H1 (cell line): ENCODE measurements at regions not wholly inside any gene's neighbourhood (a gene's known extent, or its start where the extent isn't known, plus 50 kb on each side); places are given as distances from the start of the nearest gene placed in this dataset.

Experiments used
- CTCF ChIA-PET: fragments of 300-600 bp; sonication (Branson Sonifier 250); formaldehyde crosslinking; loops from one replicate; lab custom pipeline; 2021; ENCODE audit not compliant: partially characterized antibody; lab: Charles Lee
- POLR2A ChIA-PET: fragments of 300-600 bp; sonication (Branson Sonifier 250); formaldehyde crosslinking; loops from one replicate; lab custom pipeline; 2021; ENCODE audit warnings: inconsistent platforms; ENCODE audit not compliant: partially characterized antibody; lab: Charles Lee
- DNase-seq, 2 experiments: peaks; one replicate each; pipeline versions ENCODE4 v3.0.0 to v3.0.0-alpha.2; 2010 to 2022; ENCODE audit warnings: low spot score in 2 of 2, low read depth in 1 of 2, mixed read lengths in 1 of 2
- FAIRE-seq: peaks from 2 replicates; lab custom pipeline; 2011; peaks lifted over from hg19 to GRCh38; lab: Jason Lieb, UNC
- H2AFZ ChIP-seq: 2 replicates; pipeline ENCODE4 v1.8.1; 2012; ENCODE audit warnings: low read length, inconsistent platforms
- H2AK5ac ChIP-seq: 2 replicates; pipeline ENCODE4 v1.6.1; 2013; ENCODE audit warnings: low read depth, low read length
- H2BK120ac ChIP-seq: replicated peaks from 2 replicates; pipeline ENCODE3; 2013; ENCODE audit warnings: low read depth, low read length, inconsistent platforms
- H2BK12ac ChIP-seq: 2 replicates; pipeline ENCODE4 v1.6.1; 2013; ENCODE audit warnings: low read depth, low read length
- H2BK15ac ChIP-seq: 2 replicates; pipeline ENCODE4 v1.6.1; 2013; ENCODE audit warnings: low read length
- H2BK20ac ChIP-seq: 2 replicates; pipeline ENCODE4 v1.6.1; 2013; ENCODE audit warnings: low read length
- H2BK5ac ChIP-seq: 2 replicates; pipeline ENCODE4 v1.6.1; 2013; ENCODE audit warnings: low read depth, low read length
- H3K14ac ChIP-seq: 2 replicates; pipeline ENCODE4 v1.6.1; 2013; ENCODE audit warnings: inconsistent platforms; ENCODE audit not compliant: insufficient read length
- H3K18ac ChIP-seq: 2 replicates; pipeline ENCODE4 v1.6.1; 2013; ENCODE audit warnings: low read length; ENCODE audit errors: extremely low read depth
- H3K23ac ChIP-seq: 2 replicates; pipeline ENCODE4 v1.6.1; 2013; ENCODE audit warnings: inconsistent platforms; ENCODE audit not compliant: insufficient read length
- H3K23me2 ChIP-seq: 2 replicates; pipeline ENCODE4 v1.6.1; 2013; ENCODE audit warnings: low read depth, low read length
- H3K27ac ChIP-seq: 2 replicates; pipeline ENCODE4 v1.6.1; 2011; ENCODE audit warnings: low read depth, low read length, inconsistent platforms
- H3K27me3 ChIP-seq, 4 experiments: replicated peaks in 1 of 4; 1 replicate in 1 of 4; 2 replicates in 3 of 4; pipeline versions ENCODE4 v1.6.1 to v1.8.1; 2011 to 2013; ENCODE audit warnings: low read length in 3 of 4, mild to moderate bottlenecking in 3 of 4, inconsistent platforms in 2 of 4, mixed read lengths in 2 of 4, moderate library complexity in 1 of 4; ENCODE audit not compliant: control insufficient read depth in 3 of 4, insufficient read depth in 3 of 4; ENCODE audit errors: extremely low read depth in 1 of 4
- H3K36me3 ChIP-seq, 4 experiments: 2 replicates each; pipeline versions ENCODE4 v1.6.1 to v1.8.1; 2011 to 2013; ENCODE audit warnings: mild to moderate bottlenecking in 4 of 4, low read length in 3 of 4, moderate library complexity in 2 of 4, control low read depth in 1 of 4, inconsistent platforms in 1 of 4; ENCODE audit not compliant: insufficient read depth in 4 of 4, control insufficient read depth in 2 of 4
- H3K4ac ChIP-seq: replicated peaks from 2 replicates; pipeline ENCODE3; 2013; ENCODE audit warnings: low read length, low read depth, mixed read lengths, inconsistent platforms; ENCODE audit not compliant: insufficient read length
- H3K4me1 ChIP-seq, 4 experiments: replicated peaks in 1 of 4; 1 replicate in 1 of 4; 2 replicates in 3 of 4; pipeline versions ENCODE4 v1.6.1 to v1.8.1; 2011 to 2013; ENCODE audit warnings: low read length in 3 of 4, inconsistent platforms in 2 of 4, mixed read lengths in 1 of 4; ENCODE audit not compliant: insufficient read depth in 4 of 4, control insufficient read depth in 3 of 4
- H3K4me2 ChIP-seq, 2 experiments: 2 replicates each; pipeline versions ENCODE4 v1.6.1 to v1.8.1; 2011 to 2013; ENCODE audit warnings: low read depth in 2 of 2, low read length in 2 of 2, control low read depth in 1 of 2, inconsistent platforms in 1 of 2, mild to moderate bottlenecking in 1 of 2; ENCODE audit not compliant: insufficient read depth in 1 of 2
- H3K4me3 ChIP-seq, 4 experiments: fragments of 200-600, 300-600 bp in 1 of 4; sonication (generic), shearing (Covaris generic), sonication (Bioruptor Twin) in 1 of 4; 2 replicates each; pipeline versions ENCODE4 v1.5.1 to v1.8.1; 2011 to 2016; ENCODE audit warnings: low read length in 4 of 4, low read depth in 3 of 4, control low read depth in 2 of 4, inconsistent platforms in 2 of 4, mild to moderate bottlenecking in 2 of 4, mixed read lengths in 1 of 4, moderate library complexity in 1 of 4; ENCODE audit not compliant: insufficient read depth in 2 of 4; ENCODE audit errors: extremely low read depth in 1 of 4
- H3K56ac ChIP-seq: replicated peaks from 2 replicates; pipeline ENCODE3; 2013; ENCODE audit warnings: low read depth, mild to moderate bottlenecking, mixed read lengths, low read length, inconsistent platforms; ENCODE audit not compliant: insufficient read length
- H3K79me1 ChIP-seq: 2 replicates; pipeline ENCODE4 v1.6.1; 2013; ENCODE audit warnings: low read depth, low read length, control low read depth
- H3K79me2 ChIP-seq, 2 experiments: 2 replicates each; pipeline versions ENCODE4 v1.6.1 to v1.8.1; 2012 to 2013; ENCODE audit warnings: low read length in 2 of 2, mild to moderate bottlenecking in 2 of 2, inconsistent platforms in 1 of 2; ENCODE audit not compliant: insufficient read depth in 2 of 2, control insufficient read depth in 1 of 2
- H3K9ac ChIP-seq, 4 experiments: replicated peaks in 1 of 4; 1 replicate in 1 of 4; 2 replicates in 3 of 4; pipeline versions ENCODE4 v1.6.1 to v1.8.1; 2011 to 2013; ENCODE audit warnings: low read depth in 3 of 4, low read length in 3 of 4, control low read depth in 2 of 4, mild to moderate bottlenecking in 2 of 4, moderate library complexity in 2 of 4, inconsistent platforms in 1 of 4; ENCODE audit errors: extremely low read depth in 1 of 4
- H3K9me3 ChIP-seq, 2 experiments: 2 replicates each; pipeline versions ENCODE4 v1.6.1 to v1.8.1; 2012 to 2013; ENCODE audit warnings: mild to moderate bottlenecking in 2 of 2, moderate library complexity in 2 of 2, control low read depth in 1 of 2, inconsistent platforms in 1 of 2, low read depth in 1 of 2, low read length in 1 of 2, mixed read lengths in 1 of 2; ENCODE audit not compliant: insufficient read depth in 2 of 2
- H4K20me1 ChIP-seq, 2 experiments: replicated peaks in 1 of 2; 2 replicates each; pipeline versions ENCODE3 to v1.8.1; 2011 to 2013; ENCODE audit warnings: inconsistent platforms in 2 of 2, low read length in 2 of 2, mild to moderate bottlenecking in 1 of 2; ENCODE audit not compliant: insufficient read depth in 2 of 2, control insufficient read depth in 1 of 2
- H4K5ac ChIP-seq: 2 replicates; pipeline ENCODE4 v1.6.1; 2013; ENCODE audit warnings: low read length, low read depth, mixed read lengths, inconsistent platforms; ENCODE audit not compliant: insufficient read length
- H4K8ac ChIP-seq: 2 replicates; pipeline ENCODE4 v1.8.0; 2013; ENCODE audit warnings: mild to moderate bottlenecking, moderate library complexity, low read length, inconsistent platforms; ENCODE audit not compliant: insufficient read depth; ENCODE audit errors: extremely low read depth
- H4K91ac ChIP-seq: replicated peaks from 2 replicates; pipeline ENCODE3; 2013; ENCODE audit warnings: low read length, mixed read lengths, inconsistent platforms; ENCODE audit not compliant: insufficient read length
- ATF2 ChIP-seq: IDR thresholded peaks from 2 replicates; pipeline ENCODE4 v1.6.1; 2012; ENCODE audit warnings: low read length, inconsistent platforms
- CBX5 ChIP-seq: fragments of 300-800, 300-1000 bp; sonication (generic); IDR thresholded peaks from 2 replicates; pipeline ENCODE4 v1.7.1; 2016; ENCODE audit warnings: antibody characterized with exemption, low read length, low read depth
- CEBPB ChIP-seq: IDR thresholded peaks from 2 replicates; pipeline ENCODE4 v1.6.1; 2012; ENCODE audit warnings: low read depth, low read length
- EP300 ChIP-seq, 2 experiments: IDR thresholded peaks; 1 replicate in 1 of 2; 2 replicates in 1 of 2; pipeline ENCODE4 v1.6.1; 2011 to 2012; ENCODE audit warnings: low read depth in 2 of 2, low read length in 2 of 2, mild to moderate bottlenecking in 2 of 2, borderline replicate concordance in 1 of 2, inconsistent platforms in 1 of 2, moderate library complexity in 1 of 2
- FOSL1 ChIP-seq: IDR thresholded peaks from 2 replicates; pipeline ENCODE4 v1.6.1; 2011; ENCODE audit warnings: mild to moderate bottlenecking, low read depth, low read length, moderate library complexity; ENCODE audit not compliant: insufficient read depth
- JUN ChIP-seq: IDR thresholded peaks from 2 replicates; pipeline ENCODE4 v1.6.1; 2011; ENCODE audit warnings: low read depth, mild to moderate bottlenecking, improper control_type of control experiment, low read length
- RBBP5 ChIP-seq: IDR thresholded peaks from 2 replicates; pipeline ENCODE4 v1.7.1; 2012; ENCODE audit warnings: low read depth, mild to moderate bottlenecking, inconsistent platforms, low read length, moderate library complexity, borderline replicate concordance
- SAP30 ChIP-seq: fragments of 300-600 bp; sonication (generic); IDR thresholded peaks from 2 replicates; pipeline ENCODE4 v1.7.1; 2012; ENCODE audit warnings: low read length, moderate library complexity, mild to moderate bottlenecking, inconsistent platforms; ENCODE audit not compliant: insufficient read depth, insufficient replicate concordance
- TEAD4 ChIP-seq: IDR thresholded peaks from 2 replicates; pipeline ENCODE4 v1.6.1; 2012; ENCODE audit warnings: low read depth, low read length, inconsistent platforms, mixed read lengths
- USF2 ChIP-seq: IDR thresholded peaks from 2 replicates; pipeline ENCODE4 v1.6.1; 2011; ENCODE audit warnings: low read length, improper control_type of control experiment
- WGBS, 2 experiments: shearing (Covaris generic) in 1 of 2; methylation state at CpG; one replicate each; pipeline versions ENCODE4 v1.1.6 to v1.1.7; 2013 to 2015; ENCODE audit warnings: low lambda C conversion rate in 2 of 2, mixed read lengths in 2 of 2, inconsistent platforms in 1 of 2, low coverage in 1 of 2, missing lambda C conversion rate in 1 of 2; ENCODE audit not compliant: insufficient replicate concordance in 2 of 2, insufficient coverage in 1 of 2, insufficient read length in 1 of 2; ENCODE audit errors: extremely low coverage in 1 of 2, missing lambda C conversion rate in 1 of 2; 5-methylcytosine and 5-hydroxymethylcytosine counted together

GRCh38 chr11:116085031-116085635 is 580.9 kb upstream of the CADM1 start:
- H3K4me1 ChIP-seq = peaks cover 0 to 9% (median 3%) of the 10 kb centered on the region in 4 experiments; a peak in 3 of 7 replicates
- H2AK5ac ChIP-seq = no peak overlapping the region
- H3K79me2 ChIP-seq = no peaks in the 10 kb centered on the region
- no peak overlapping the region for H2BK5ac ChIP-seq
- no peak overlapping the region for H2BK12ac ChIP-seq
- H3K23ac ChIP-seq = no peak overlapping the region
- H4K91ac ChIP-seq = no peak overlapping the region
- H4K8ac ChIP-seq = no peak overlapping the region
- H3K4me2 ChIP-seq = no peak overlapping the region
- H3K4me3 ChIP-seq = no peak overlapping the region
- H3K36me3 ChIP-seq = no peaks in the 10 kb centered on the region
- H2BK15ac ChIP-seq = no peak overlapping the region
- H2BK20ac ChIP-seq = no peak overlapping the region
- no peaks in the 10 kb centered on the region; a peak in 1 of 7 replicates for H3K27me3 ChIP-seq
- H3K14ac ChIP-seq = no peak overlapping the region
- H3K18ac ChIP-seq = no peak overlapping the region
- H3K9ac ChIP-seq = no peak overlapping the region
- H2BK120ac ChIP-seq = no peak overlapping the region
- DNase-seq (no peak), FAIRE-seq (no peak)
- H4K5ac ChIP-seq = no peak overlapping the region
- POLR2A ChIA-PET = interaction anchor here (0.6 kb wide), 2 partner anchors 227 to 461 kb away, joined by 3 read pairs; no protein-coding TSS in a partner anchor
- H3K79me1 ChIP-seq = no peaks in the 10 kb centered on the region
- no peaks in the 10 kb centered on the region for H3K23me2 ChIP-seq
- H4K20me1 ChIP-seq = no peaks in the 10 kb centered on the region
- no peaks in the 10 kb centered on the region for H3K9me3 ChIP-seq
- no peak overlapping the region for H2AFZ ChIP-seq
- WGBS, 2 experiments = 91% methylated on average over 7 of the region's 7 CpGs; no CpG with 5 or more reads in 1 of the 2 experiments
- no peak overlapping the region for H3K4ac ChIP-seq
- H3K56ac ChIP-seq = no peak overlapping the region
- H3K27ac ChIP-seq = no peak overlapping the region
- CTCF ChIA-PET = interaction anchor here (0.6 to 2.5 kb wide), 7 partner anchors 11 to 196 kb away, joined by 3 to 10 read pairs (median 4); no protein-coding TSS in a partner anchor
- no peak for TF ChIP-seq CEBPB
- no peak for TF ChIP-seq CBX5
- TF ChIP-seq USF2 = no peak
- TF ChIP-seq JUN = no peak
- TF ChIP-seq RBBP5 = no peak
- no peak for TF ChIP-seq EP300 (IDR thresholded peaks at IDR 0.05; ENCODE audit: borderline replicate concordance in 1 of 2, low read depth in 2 of 2, low read length in 2 of 2)
- TF ChIP-seq FOSL1 = no peak
- no peak for TF ChIP-seq TEAD4
- no peak for TF ChIP-seq ATF2
- no peak for TF ChIP-seq SAP30
